HG03159 (cell line): ENCODE measurements at regions not wholly inside any gene's neighbourhood (a gene's known extent, or its start where the extent isn't known, plus 50 kb on each side); places are given as distances from the start of the nearest gene placed in this dataset.
"Not testable (repeated sequence)": the region's sequence is repeated elsewhere in the genome, so short reads cannot be mapped to it uniquely, and the experiment has no call there.

Experiments
- ATAC-seq: cut with Tn5 transposase; IDR thresholded peaks from one replicate; pipeline ENCODE4 v1.9.1; 2021; ENCODE audit warnings: mild to moderate bottlenecking, moderate library complexity; ENCODE audit not compliant: unreplicated experiment

DNA sequence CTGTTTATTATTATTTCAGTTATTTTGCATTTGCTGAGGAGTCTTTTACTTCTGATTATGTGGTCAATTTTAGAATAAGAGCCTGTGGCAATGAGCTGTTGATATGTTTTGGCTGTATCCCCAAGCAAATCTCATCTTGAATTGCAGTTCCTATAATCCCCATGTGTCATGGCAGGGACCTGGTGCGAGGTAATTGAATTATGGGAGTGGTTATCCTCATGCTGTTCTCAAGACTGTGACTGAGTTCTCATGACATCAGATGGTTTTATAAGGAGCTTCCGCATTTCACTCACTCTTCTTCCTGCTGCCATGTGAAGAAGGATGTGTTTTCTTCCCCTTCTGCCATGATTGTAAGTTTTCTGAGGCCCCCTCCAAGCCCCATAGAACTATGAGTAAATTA, 114.9 kb upstream of the SLCO6A1 start:
- no peak for ATAC-seq

GRCh38 chr5:102617191-102618187, 118.7 kb upstream of the SLCO6A1 start:
- no peak for ATAC-seq

- no peak for ATAC-seq
These were observed 123.5 kb upstream of the SLCO6A1 start for GRCh38 chr5:102622262-102622661.

GRCh38 chr5:102623329-102624065, 124.7 kb upstream of the SLCO6A1 start:
- no peak for ATAC-seq

GRCh38 chr5:102624405-102624804, 125.6 kb upstream of the SLCO6A1 start:
- ATAC-seq, result no peak

GRCh38 chr5:102625468-102625867, 126.7 kb upstream of the SLCO6A1 start:
- no peak for ATAC-seq

- ATAC-seq, result no peak
These were observed 127.1 kb upstream of the SLCO6A1 start for GRCh38 chr5:102625928-102626327.

DNA sequence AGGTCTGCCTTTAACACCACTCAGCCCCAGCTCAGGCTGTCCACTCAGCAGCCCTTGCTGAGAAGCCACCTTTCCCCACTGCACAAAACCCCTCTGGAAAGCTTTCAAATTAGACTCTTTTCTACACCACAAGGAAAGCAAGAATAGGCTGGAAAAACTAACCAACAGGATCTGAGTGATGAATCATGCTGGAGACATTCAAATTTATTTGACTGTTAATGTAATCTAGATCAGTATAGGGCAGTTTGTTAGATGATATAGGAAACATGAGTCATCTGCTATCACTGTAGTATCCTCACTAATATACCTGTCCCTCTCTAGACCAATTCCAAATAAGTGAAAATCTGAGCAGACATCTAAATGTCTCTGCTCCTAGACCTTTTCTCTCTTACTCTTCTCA, 127.8 kb upstream of the PAM start:
- no peak for ATAC-seq

GRCh38 chr5:102628441-102629175, 126.5 kb upstream of the PAM start:
- ATAC-seq, result no peak

DNA sequence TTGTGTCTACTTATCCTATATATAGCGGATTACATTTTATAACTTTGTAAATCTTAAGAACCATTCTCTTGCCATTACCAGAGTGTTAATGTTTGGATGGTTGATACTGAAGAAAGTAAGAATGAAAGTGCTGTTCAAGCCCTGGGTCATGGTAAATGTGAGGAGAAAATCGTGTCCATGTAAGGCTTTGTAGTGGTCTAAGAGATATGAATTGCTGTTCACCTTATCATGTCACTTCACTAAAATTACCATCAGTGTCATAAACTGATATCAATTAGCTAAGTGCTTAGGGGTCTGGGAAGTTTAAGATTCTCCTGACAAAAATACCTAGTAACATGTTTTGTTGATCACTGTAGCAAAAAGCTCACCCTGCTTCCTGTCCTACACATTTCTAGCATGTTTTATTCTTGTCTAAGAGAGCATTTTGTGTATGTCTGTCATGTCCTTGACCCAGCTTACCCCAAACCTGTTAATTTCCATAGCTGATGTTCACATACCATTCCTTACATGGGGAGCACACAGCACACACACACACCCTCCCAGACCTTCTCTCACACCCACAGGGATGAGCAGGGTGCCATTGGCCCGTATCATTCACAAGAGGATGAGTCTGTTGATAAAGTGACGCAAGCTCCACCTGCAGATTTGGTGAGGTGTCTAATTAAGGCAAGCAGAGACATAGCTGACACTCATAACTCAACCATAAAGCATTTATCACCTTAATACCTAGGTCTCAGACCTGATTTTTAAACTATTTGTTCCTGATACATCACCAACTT, 125.1 kb upstream of the PAM start:
- ATAC-seq, result no peak

GRCh38 chr5:102635399-102635798, 119.7 kb upstream of the PAM start:
- ATAC-seq, result not testable (repeated sequence)

DNA sequence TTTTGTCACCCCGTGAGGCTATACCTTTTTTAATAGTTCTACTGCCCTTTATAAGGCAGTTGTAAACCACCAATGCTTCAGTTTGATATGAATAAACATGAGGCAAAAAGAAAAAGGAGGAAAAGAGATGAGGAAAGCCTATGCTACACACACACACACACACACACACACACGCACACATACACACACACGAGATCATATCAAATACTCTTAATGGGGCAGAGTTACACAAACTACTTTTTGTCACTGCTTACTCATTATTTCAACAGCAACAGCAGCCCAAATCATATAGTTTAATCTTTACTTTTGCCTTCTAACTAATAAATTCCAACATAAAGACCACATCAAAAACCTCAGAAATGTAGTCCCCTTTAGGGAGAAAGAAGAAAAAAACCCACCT, 116.8 kb upstream of the PAM start:
- ATAC-seq, result no peak

DNA sequence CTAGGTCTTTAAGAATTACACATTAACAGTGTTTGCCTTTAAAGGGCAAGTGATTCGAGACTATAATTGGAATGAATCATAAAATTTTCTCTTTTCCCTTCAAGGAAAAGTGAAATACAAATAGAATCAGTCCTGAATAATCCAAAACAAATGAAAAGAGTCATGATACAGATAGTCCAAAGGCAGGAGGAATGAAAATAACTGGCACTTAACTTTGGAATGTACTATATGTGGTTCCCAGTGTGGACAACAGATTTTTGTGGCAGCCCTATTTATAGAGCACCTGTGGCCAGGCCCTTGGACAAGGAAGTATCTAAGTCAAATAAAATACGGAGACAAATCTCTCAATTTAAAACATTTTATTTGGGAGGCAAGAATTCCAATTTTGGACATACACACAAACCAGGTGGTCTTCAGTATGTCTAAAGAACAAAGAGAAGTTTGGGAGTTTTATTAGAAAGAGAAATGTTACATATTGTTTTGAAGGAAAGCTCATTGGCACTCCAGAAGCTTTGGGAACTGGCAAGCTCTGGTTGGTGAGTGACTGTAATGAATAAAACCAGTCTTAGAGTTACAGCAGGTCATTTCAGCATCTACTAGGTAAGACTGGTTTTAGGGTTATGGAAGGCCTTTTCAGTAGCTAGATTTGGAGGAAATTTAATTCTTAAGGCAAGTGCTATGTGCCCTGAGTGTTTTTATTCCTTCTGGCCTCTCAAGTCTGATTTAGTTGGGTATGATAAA, 116.0 kb upstream of the PAM start:
- no peak for ATAC-seq

GRCh38 chr5:102649731-102650130, 105.4 kb upstream of the PAM start:
- no peak for ATAC-seq

DNA sequence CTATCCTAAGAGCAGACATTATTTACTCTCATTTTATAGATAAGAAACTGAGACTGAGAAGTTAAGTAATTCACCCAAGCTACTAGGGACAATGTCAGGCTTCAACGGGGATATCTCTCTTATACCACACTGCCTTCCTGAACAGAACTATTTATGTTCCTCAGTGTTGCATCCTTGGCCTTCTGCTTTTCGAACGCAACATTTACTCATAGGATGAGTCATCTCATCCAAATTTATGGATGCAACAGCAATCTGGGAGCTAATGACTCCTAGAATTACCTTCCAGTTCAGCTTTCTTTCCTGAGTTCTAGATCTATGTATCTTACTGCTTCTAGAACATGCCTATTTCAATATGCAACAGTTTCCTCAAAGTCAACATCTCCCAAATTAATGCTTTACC, 103.6 kb upstream of the PAM start:
- no peak for ATAC-seq

GRCh38 chr5:102654559-102655349, 100.4 kb upstream of the PAM start:
- no peak for ATAC-seq

DNA sequence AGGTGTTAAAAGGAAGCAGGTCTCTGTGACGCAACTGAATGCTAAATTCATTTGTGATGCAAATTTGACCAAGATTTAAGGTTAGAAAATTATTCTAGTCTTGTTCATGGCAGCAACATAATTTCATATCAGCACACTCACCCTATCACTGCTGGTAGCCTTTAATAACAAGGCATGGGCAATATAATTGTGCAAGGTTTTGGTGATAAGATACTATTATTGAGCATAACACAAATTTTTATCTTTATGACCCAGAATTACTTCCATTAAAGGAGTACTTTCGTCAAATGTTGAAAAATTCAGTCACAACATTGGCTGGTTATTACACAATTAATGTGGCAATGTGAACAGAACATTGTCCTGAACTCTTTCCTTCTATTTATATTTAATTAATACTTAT, 96.0 kb upstream of the PAM start:
- ATAC-seq, result no peak

DNA sequence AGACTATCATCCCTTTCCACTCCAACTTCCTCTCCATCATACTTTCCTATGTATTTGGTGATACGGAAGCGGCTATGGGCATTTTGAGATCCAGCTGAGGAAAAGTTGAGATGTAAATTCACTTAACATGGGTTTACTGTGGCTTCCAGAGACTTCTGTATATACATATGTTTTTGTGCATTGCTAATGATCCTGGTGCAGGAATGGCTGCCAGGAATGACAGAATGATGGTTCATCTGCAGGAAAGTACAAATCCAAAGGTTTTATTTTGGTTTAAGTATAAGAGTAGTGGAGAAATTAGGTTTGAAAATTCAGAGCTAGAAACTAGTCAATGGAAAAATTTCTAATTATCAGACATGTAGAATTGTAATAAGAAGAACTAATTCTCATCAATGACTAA, 95.0 kb upstream of the PAM start:
- ATAC-seq, result no peak
